DND-41 (cell line): ENCODE measurements at regions not wholly inside any gene's neighbourhood (a gene's known extent, or its start where the extent isn't known, plus 50 kb on each side); places are given as distances from the start of the nearest gene placed in this dataset.

Experiments used
- EZH2 ChIP-seq: IDR thresholded peaks from 3 replicates; pipeline ENCODE4 v1.6.1; 2012; ENCODE audit warnings: borderline replicate concordance, low read depth, mild to moderate bottlenecking, moderate library complexity, low read length, inconsistent platforms; ENCODE audit not compliant: severe bottlenecking
- TF ChIP-seq, protein P1 (sequence below): IDR thresholded peaks from 2 replicates; pipeline ENCODE4 v1.5.1; 2012; ENCODE audit warnings: borderline replicate concordance, low read length, moderate library complexity, mild to moderate bottlenecking; ENCODE audit not compliant: poor library complexity, severe bottlenecking; ENCODE audit errors: extremely low read depth

DNA sequence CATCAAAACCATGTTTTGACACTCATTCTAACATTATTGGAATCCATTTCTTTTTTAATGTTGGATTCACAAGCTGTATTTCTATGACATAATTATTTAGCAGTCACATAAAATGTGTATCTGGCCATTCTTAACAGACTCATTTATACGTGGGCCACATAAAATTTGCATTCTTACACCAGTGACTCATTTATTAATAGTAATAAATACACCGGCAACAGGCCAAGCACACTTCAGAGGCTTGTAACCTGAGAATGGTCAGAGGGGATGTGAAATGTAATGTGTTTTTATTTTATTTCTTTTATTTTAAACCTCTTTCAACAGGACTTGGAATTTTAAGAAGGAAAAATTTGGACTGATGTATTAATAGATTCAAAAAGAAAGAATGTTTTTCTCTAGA lies 384.9 kb upstream of the RARB start:
- TF ChIP-seq, protein P1, sequence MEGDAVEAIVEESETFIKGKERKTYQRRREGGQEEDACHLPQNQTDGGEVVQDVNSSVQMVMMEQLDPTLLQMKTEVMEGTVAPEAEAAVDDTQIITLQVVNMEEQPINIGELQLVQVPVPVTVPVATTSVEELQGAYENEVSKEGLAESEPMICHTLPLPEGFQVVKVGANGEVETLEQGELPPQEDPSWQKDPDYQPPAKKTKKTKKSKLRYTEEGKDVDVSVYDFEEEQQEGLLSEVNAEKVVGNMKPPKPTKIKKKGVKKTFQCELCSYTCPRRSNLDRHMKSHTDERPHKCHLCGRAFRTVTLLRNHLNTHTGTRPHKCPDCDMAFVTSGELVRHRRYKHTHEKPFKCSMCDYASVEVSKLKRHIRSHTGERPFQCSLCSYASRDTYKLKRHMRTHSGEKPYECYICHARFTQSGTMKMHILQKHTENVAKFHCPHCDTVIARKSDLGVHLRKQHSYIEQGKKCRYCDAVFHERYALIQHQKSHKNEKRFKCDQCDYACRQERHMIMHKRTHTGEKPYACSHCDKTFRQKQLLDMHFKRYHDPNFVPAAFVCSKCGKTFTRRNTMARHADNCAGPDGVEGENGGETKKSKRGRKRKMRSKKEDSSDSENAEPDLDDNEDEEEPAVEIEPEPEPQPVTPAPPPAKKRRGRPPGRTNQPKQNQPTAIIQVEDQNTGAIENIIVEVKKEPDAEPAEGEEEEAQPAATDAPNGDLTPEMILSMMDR = no peak
- TF ChIP-seq EZH2 = no peak
